ENCODE measurements at regions not wholly inside any gene's neighbourhood (a gene's known extent, or its start where the extent isn't known, plus 50 kb on each side); places are given as distances from the start of the nearest gene placed in this dataset.

- no peak for TF ChIP-seq POLR2A (IDR thresholded peaks at IDR 0.05; ENCODE audit: low read depth, low read length)
- no peak for TF ChIP-seq POLR2AphosphoS5 (IDR thresholded peaks at IDR 0.05; ENCODE audit: low read depth, low read length)
- TF ChIP-seq SPI1 (IDR thresholded peaks at IDR 0.05; ENCODE audit: low read depth, low read length), result no peak
- no peak for TF ChIP-seq TAF1 (IDR thresholded peaks at IDR 0.05; ENCODE audit: low read depth, low read length)
- no peak for TF ChIP-seq PAX5 (IDR thresholded peaks at IDR 0.05; ENCODE audit: insufficient read depth, low read length, severe bottlenecking)
- TF ChIP-seq POU2F2 (IDR thresholded peaks at IDR 0.05; ENCODE audit: low read depth, low read length), result no peak
These were observed 517.0 kb downstream of the TENT5A start for GRCh38 chr6:81235512-81235911.

All from GM12891 (cell line).